Ovary (tissue), 7 donors: ENCODE measurements at regions not wholly inside any gene's neighbourhood (a gene's known extent, or its start where the extent isn't known, plus 50 kb on each side); places are given as distances from the start of the nearest gene placed in this dataset.

ENCODE experiments used
- DNase-seq, 5 donors: peaks; one replicate each; pipeline ENCODE4 v3.0.0-alpha.2; 2019 to 2020
- H3K27ac ChIP-seq, 2 donors: fragments of 200-600 bp; one replicate each; pipeline versions ENCODE4 v1.5.1 to v1.8.0; 2019 to 2022
- H3K27me3 ChIP-seq: fragments of 200-600 bp; one replicate; pipeline ENCODE4 v1.8.0; 2022
- H3K36me3 ChIP-seq: fragments of 200-600 bp; sonication (generic); one replicate; pipeline ENCODE4 v1.5.1; 2019
- H3K4me1 ChIP-seq: one replicate; pipeline ENCODE4 v1.8.1; 2013; ENCODE audit warnings: mild to moderate bottlenecking, moderate library complexity; ENCODE audit not compliant: insufficient read depth
- H3K4me3 ChIP-seq: fragments of 200-600 bp; sonication (generic); one replicate; pipeline ENCODE4 v1.5.1; 2017
- H3K9me3 ChIP-seq, 2 donors: fragments of 200-600 bp in 1 of 2; sonication (generic) in 1 of 2; one replicate each; pipeline versions ENCODE4 v1.5.1 to v1.8.1; 2013 to 2019; ENCODE audit warnings: mild to moderate bottlenecking in 1 of 2, moderate library complexity in 1 of 2
- EP300 ChIP-seq: sonication (generic); formaldehyde crosslinking; IDR thresholded peaks from one replicate; pipeline ENCODE4 v1.6.1; 2017; ENCODE audit warnings: antibody characterized with exemption
- POLR2A ChIP-seq: fragments of 450-650 bp; IDR thresholded peaks from one replicate; pipeline ENCODE4 v1.6.1; 2017; ENCODE audit warnings: antibody characterized with exemption, mild to moderate bottlenecking, moderate library complexity
- WGBS, 3 donors: extraction: QIAGEN DNeasy Blood & Tissue Kit in 1 of 3; methylation state at CpG; one replicate each; pipeline versions ENCODE4 v1.1.5 to v1.1.7; 2013 to 2017; 5-methylcytosine and 5-hydroxymethylcytosine counted together
- intact Hi-C, 4 donors: fragments of 100-400 bp; cut with DNase I; formaldehyde crosslinking; loops; one replicate each; pipeline versions ENCODE4 v1.11.0 to v1.15.1; 2022 to 2023
- TF ChIP-seq, protein P1 (sequence below), 3 donors: fragments of 450-650 bp in 2 of 3; fragments of 200-600 bp in 1 of 3; IDR thresholded peaks; one replicate each; pipeline versions ENCODE4 v1.5.1 to v1.8.0; 2016 to 2022; ENCODE audit warnings: antibody characterized with exemption in 3 of 3, mild to moderate bottlenecking in 1 of 3
- donor health status: DM: no; HTN: no; CAD: no; lungs with moderate emphysema.
- donor health status: DM: no; HTN: no; CAD: no.
- donor health status: Bipolar disorder and iron deficiency.
- donor health status: DM: no; HTN: no; CAD: no.
- donor health status: DM: yes; HTN: yes; CAD: no.

- no peak for TF ChIP-seq POLR2A
- TF ChIP-seq EP300: no peak
- TF ChIP-seq, protein P1, sequence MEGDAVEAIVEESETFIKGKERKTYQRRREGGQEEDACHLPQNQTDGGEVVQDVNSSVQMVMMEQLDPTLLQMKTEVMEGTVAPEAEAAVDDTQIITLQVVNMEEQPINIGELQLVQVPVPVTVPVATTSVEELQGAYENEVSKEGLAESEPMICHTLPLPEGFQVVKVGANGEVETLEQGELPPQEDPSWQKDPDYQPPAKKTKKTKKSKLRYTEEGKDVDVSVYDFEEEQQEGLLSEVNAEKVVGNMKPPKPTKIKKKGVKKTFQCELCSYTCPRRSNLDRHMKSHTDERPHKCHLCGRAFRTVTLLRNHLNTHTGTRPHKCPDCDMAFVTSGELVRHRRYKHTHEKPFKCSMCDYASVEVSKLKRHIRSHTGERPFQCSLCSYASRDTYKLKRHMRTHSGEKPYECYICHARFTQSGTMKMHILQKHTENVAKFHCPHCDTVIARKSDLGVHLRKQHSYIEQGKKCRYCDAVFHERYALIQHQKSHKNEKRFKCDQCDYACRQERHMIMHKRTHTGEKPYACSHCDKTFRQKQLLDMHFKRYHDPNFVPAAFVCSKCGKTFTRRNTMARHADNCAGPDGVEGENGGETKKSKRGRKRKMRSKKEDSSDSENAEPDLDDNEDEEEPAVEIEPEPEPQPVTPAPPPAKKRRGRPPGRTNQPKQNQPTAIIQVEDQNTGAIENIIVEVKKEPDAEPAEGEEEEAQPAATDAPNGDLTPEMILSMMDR (IDR thresholded peaks at IDR 0.05): no peak
- Histone ChIP-seq H3K4me3 (no peak overlapping the region), H3K9me3 (no peaks in the 10 kb centered on the region), H3K36me3 (no peaks in the 10 kb centered on the region), H3K27ac (no peak overlapping the region), H3K4me1 (peaks cover 9% of the 10 kb centered on the region), H3K27me3 (no peaks in the 10 kb centered on the region)
- DNase-seq: no peak
- intact Hi-C loops: loop anchor here in 2 of 4 donors (10.0 kb wide), 2 partner anchors 478 to 488 kb away; partner anchors contain the start of gene IGFBP5 (in 1 of the 2)
- WGBS, 3 donors: 53 to 63% (median 53%) methylated on average over 3 of the region's 3 CpGs
Measured at GRCh38 chr2:217182926-217183325, 323.1 kb upstream of the TNP1 start.

DNA sequence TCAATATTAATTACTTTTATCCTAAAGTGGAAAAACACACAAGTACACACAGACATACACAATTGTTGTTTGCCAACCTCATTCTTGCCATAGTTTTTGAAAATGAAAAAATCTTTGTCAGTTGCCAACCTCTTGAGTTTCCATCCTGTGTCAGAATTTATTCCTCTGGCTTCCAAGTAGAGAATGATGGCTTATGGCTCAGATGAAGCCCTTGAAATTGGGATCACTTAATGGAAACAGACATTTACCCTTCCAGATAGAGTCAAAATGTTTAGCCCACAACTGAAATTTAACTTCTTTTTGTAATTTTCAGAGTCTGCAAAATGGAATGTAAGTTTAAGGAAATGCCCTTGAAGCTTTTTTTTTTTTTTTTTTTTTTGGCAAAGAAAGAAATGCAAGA lies 321.6 kb upstream of the TNP1 start:
- DNase-seq: no peak
- Histone ChIP-seq H3K36me3 (no peaks in the 10 kb centered on the region), H3K27ac (no peak overlapping the region), H3K27me3 (no peaks in the 10 kb centered on the region), H3K4me1 (peaks cover 6% of the 10 kb centered on the region), H3K4me3 (no peak overlapping the region), H3K9me3 (no peaks in the 10 kb centered on the region)
- TF ChIP-seq POLR2A: no peak
- TF ChIP-seq, protein P1 (IDR thresholded peaks at IDR 0.05): no peak
- TF ChIP-seq EP300: no peak
- intact Hi-C loops: loop anchor here in 2 of 4 donors (10.0 kb wide), 2 partner anchors 477 to 487 kb away; partner anchors contain the start of gene IGFBP5 (in 1 of the 2)

DNA sequence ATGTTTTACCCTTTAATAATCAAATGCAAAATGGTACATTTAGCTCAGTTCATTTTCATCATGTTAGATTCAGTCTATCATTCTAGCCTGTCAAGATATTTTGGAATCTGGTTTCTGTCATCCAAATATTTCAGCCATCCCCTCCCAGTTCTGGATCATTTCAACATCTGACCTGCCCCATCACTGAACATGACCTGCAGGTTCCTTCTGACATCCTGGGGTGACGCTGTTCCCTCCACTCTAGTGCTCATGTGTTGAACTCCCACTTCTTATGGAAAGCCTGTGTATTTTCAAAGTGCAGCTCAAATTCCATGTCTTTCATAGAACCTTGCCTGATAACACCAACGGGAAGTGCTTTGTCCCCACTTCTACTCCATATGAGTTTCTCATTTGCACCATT lies 320.0 kb upstream of the TNP1 start:
- DNase-seq: no peak
- no peaks in the 10 kb centered on the region for H3K36me3 ChIP-seq
- H3K4me1 ChIP-seq: peaks cover 2% of the 10 kb centered on the region
- intact Hi-C loops: loop anchor here in 2 of 4 donors (10.0 kb wide), 2 partner anchors 475 to 485 kb away; partner anchors contain the start of gene IGFBP5 (in 1 of the 2)
- H3K27me3 ChIP-seq: no peaks in the 10 kb centered on the region
- no peaks in the 10 kb centered on the region for H3K9me3 ChIP-seq
- TF ChIP-seq POLR2A (no peak), EP300 (no peak)
- TF ChIP-seq, protein P1 (IDR thresholded peaks at IDR 0.05): no peak
- H3K4me3 ChIP-seq: no peak overlapping the region
- WGBS, 3 donors: 71 to 81% (median 73%) methylated on average over 2 of the region's 2 CpGs
- no peak overlapping the region for H3K27ac ChIP-seq

DNA sequence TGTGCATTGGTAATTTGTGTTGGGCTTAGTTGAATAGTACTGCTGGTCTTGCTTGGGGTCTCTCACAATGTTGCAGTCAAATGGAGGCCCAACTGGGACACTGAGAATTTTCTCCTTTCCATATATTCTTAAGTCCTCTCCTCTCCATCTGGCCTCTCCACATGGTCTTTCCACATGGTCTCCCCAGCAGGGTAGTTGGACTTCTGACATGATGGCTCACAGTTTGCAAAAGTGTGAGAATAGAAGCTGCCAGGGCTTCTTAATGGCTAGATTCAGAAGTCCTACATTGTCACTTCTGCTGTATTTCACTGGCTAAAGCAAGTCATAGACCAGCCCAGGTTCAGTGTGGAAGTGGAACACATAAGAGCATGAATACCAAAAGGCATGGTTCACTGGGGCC lies 318.5 kb upstream of the TNP1 start:
- no peak for DNase-seq
- Histone ChIP-seq H3K9me3 (no peaks in the 10 kb centered on the region), H3K36me3 (no peaks in the 10 kb centered on the region), H3K27me3 (no peaks in the 10 kb centered on the region), H3K4me3 (no peak overlapping the region), H3K4me1 (peaks cover 2% of the 10 kb centered on the region), H3K27ac (no peak overlapping the region)
- no peak for TF ChIP-seq EP300
- TF ChIP-seq, protein P1 (IDR thresholded peaks at IDR 0.05): no peak
- TF ChIP-seq POLR2A: no peak
- intact Hi-C loops: no loop called here

DNA sequence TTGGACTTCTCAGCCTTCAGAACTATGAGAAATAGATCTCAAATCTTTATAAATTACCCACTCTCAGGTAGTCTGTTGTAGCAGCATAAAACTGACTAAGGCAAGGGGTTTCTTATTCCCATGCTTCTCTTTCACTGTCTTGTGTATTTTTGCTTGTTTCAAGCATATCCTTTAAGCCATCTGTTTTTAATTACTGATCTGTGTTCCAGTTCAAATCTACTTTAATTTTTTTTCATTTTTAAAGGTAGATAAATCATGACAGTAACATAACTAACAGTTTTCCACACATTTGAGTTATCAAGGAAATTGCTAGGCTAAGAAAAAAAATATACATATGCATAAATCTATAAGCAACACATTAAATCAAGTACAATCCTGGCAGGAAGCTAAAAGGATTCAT lies 317.9 kb upstream of the TNP1 start:
- Histone ChIP-seq H3K27ac (no peak overlapping the region), H3K36me3 (no peaks in the 10 kb centered on the region), H3K27me3 (no peaks in the 10 kb centered on the region), H3K9me3 (no peaks in the 10 kb centered on the region), H3K4me3 (no peak overlapping the region), H3K4me1 (no peaks in the 10 kb centered on the region)
- TF ChIP-seq POLR2A: no peak
- TF ChIP-seq, protein P1 (IDR thresholded peaks at IDR 0.05): no peak
- TF ChIP-seq EP300: no peak
- no peak for DNase-seq
- intact Hi-C loops: no loop called here
